GM12874 (cell line): ENCODE measurements at regions not wholly inside any gene's neighbourhood (a gene's known extent, or its start where the extent isn't known, plus 50 kb on each side); places are given as distances from the start of the nearest gene placed in this dataset.

Experiments
- CTCF ChIP-seq: IDR thresholded peaks from 2 replicates; pipeline ENCODE4 v1.5.1; 2011; ENCODE audit warnings: low read depth, mild to moderate bottlenecking, control low read depth, low read length, moderate library complexity; ENCODE audit not compliant: insufficient read depth

- no peak for TF ChIP-seq CTCF
Observed at GRCh38 chr10:42177077-42177792, 461.1 kb downstream of the ZNF33B start.

GRCh38 chr10:42150428-42151061 is 487.8 kb downstream of the ZNF33B start:
- no peak for TF ChIP-seq CTCF

GRCh38 chr10:42149722-42150427 is 488.5 kb downstream of the ZNF33B start:
- TF ChIP-seq CTCF: no peak

GRCh38 chr10:42149027-42149700 is 489.2 kb downstream of the ZNF33B start:
- no peak for TF ChIP-seq CTCF

GRCh38 chr10:42113158-42113450 is 525.3 kb downstream of the ZNF33B start:
- no peak for TF ChIP-seq CTCF

GRCh38 chr10:42112331-42113157 is 525.8 kb downstream of the ZNF33B start:
- no peak for TF ChIP-seq CTCF
